H9 (cell line): ENCODE measurements at regions not wholly inside any gene's neighbourhood (a gene's known extent, or its start where the extent isn't known, plus 50 kb on each side); places are given as distances from the start of the nearest gene placed in this dataset.

Experiments used
- DNase-seq: peaks from one replicate; pipeline ENCODE4 v3.0.0-alpha.2; 2017
- H2AFZ ChIP-seq: one replicate; pipeline ENCODE4 v1.6.1; 2013; ENCODE audit warnings: mild to moderate bottlenecking, low read length, control low read depth, moderate library complexity
- H2AK5ac ChIP-seq: 2 replicates; pipeline ENCODE4 v1.6.1; 2013; ENCODE audit warnings: low read length, control low read depth, mixed read lengths; ENCODE audit not compliant: insufficient read length
- H2BK120ac ChIP-seq: one replicate; pipeline ENCODE4 v1.6.1; 2013; ENCODE audit warnings: low read depth, mild to moderate bottlenecking, low read length, control low read depth, inconsistent platforms; ENCODE audit not compliant: poor library complexity, severe bottlenecking
- H2BK12ac ChIP-seq: 2 replicates; pipeline ENCODE4 v1.6.1; 2013; ENCODE audit warnings: low read length, control low read depth, mixed read lengths, low read depth; ENCODE audit not compliant: insufficient read length
- H2BK15ac ChIP-seq: 2 replicates; pipeline ENCODE4 v1.6.1; 2013; ENCODE audit warnings: low read depth, low read length, control low read depth
- H2BK20ac ChIP-seq: one replicate; pipeline ENCODE4 v1.6.1; 2013; ENCODE audit warnings: low read depth, mild to moderate bottlenecking, low read length, control low read depth, inconsistent platforms; ENCODE audit not compliant: poor library complexity, severe bottlenecking
- H2BK5ac ChIP-seq: 2 replicates; pipeline ENCODE4 v1.6.1; 2013; ENCODE audit warnings: low read length, control low read depth, mixed read lengths; ENCODE audit not compliant: insufficient read length
- H3K14ac ChIP-seq: 2 replicates; pipeline ENCODE4 v1.6.1; 2013; ENCODE audit warnings: low read length, control low read depth; ENCODE audit not compliant: insufficient read depth
- H3K18ac ChIP-seq: 2 replicates; pipeline ENCODE4 v1.6.1; 2013; ENCODE audit warnings: low read depth, mild to moderate bottlenecking, mixed read lengths, low read length, control low read depth; ENCODE audit not compliant: insufficient read length
- H3K23ac ChIP-seq: 2 replicates; pipeline ENCODE4 v1.6.1; 2013; ENCODE audit warnings: low read length, control low read depth, mixed read lengths, low read depth; ENCODE audit not compliant: insufficient read length
- H3K23me2 ChIP-seq: 2 replicates; pipeline ENCODE4 v1.6.1; 2013; ENCODE audit warnings: low read depth, mild to moderate bottlenecking, mixed read lengths, low read length, control low read depth; ENCODE audit not compliant: insufficient read length, poor library complexity, severe bottlenecking
- H3K27ac ChIP-seq: 2 replicates; pipeline ENCODE4 v1.5.1; 2013; ENCODE audit warnings: low read length, control low read depth, mixed read lengths, low read depth; ENCODE audit not compliant: insufficient read length
- H3K27me3 ChIP-seq: 2 replicates; pipeline ENCODE4 v1.6.1; 2013; ENCODE audit warnings: low read length, control low read depth, inconsistent platforms; ENCODE audit not compliant: insufficient read depth
- H3K4ac ChIP-seq: 2 replicates; pipeline ENCODE4 v1.6.1; 2013; ENCODE audit warnings: low read depth, mild to moderate bottlenecking, control low read depth, inconsistent platforms, low read length, moderate library complexity
- H3K4me1 ChIP-seq: 2 replicates; pipeline ENCODE4 v1.6.1; 2013; ENCODE audit warnings: low read length, control low read depth, inconsistent platforms; ENCODE audit not compliant: insufficient read depth
- H3K4me2 ChIP-seq: 2 replicates; pipeline ENCODE4 v1.6.1; 2013; ENCODE audit warnings: low read length, control low read depth, mixed read lengths; ENCODE audit not compliant: insufficient read length, insufficient read depth
- H3K56ac ChIP-seq: 2 replicates; pipeline ENCODE4 v1.6.1; 2013; ENCODE audit warnings: low read depth, mild to moderate bottlenecking, mixed read lengths, low read length, control low read depth; ENCODE audit not compliant: insufficient read length
- H3K79me1 ChIP-seq: 2 replicates; pipeline ENCODE4 v1.6.1; 2013; ENCODE audit warnings: low read depth, mild to moderate bottlenecking, moderate library complexity, low read length, control low read depth, inconsistent platforms; ENCODE audit not compliant: insufficient read depth, poor library complexity, severe bottlenecking
- H3K79me2 ChIP-seq: 2 replicates; pipeline ENCODE4 v1.6.1; 2013; ENCODE audit warnings: low read length, control low read depth, inconsistent platforms; ENCODE audit not compliant: insufficient read depth
- H3K9ac ChIP-seq: 2 replicates; pipeline ENCODE4 v1.6.1; 2013; ENCODE audit warnings: low read length, control low read depth, mixed read lengths; ENCODE audit not compliant: insufficient read length; ENCODE audit errors: extremely low read depth
- H3K9me3 ChIP-seq: one replicate; pipeline ENCODE4 v1.6.1; 2013; ENCODE audit warnings: low read depth, low read length, inconsistent platforms; ENCODE audit not compliant: control insufficient read depth
- H3T11ph ChIP-seq: one replicate; pipeline ENCODE4 v1.6.1; 2013; ENCODE audit warnings: mild to moderate bottlenecking, low read length, control low read depth, inconsistent platforms
- H4K20me1 ChIP-seq: one replicate; pipeline ENCODE4 v1.6.1; 2013; ENCODE audit not compliant: control insufficient read depth, insufficient read length, insufficient read depth
- H4K5ac ChIP-seq: 2 replicates; pipeline ENCODE4 v1.6.1; 2013; ENCODE audit warnings: low read depth, mild to moderate bottlenecking, mixed read lengths, low read length, control low read depth; ENCODE audit not compliant: insufficient read length
- H4K8ac ChIP-seq: replicated peaks from 2 replicates; pipeline ENCODE4 v1.6.1; 2013; ENCODE audit warnings: low read length, control low read depth, mixed read lengths, low read depth; ENCODE audit not compliant: insufficient read length
- H4K91ac ChIP-seq: 2 replicates; pipeline ENCODE4 v1.6.1; 2013; ENCODE audit warnings: low read depth, mild to moderate bottlenecking, moderate library complexity, mixed read lengths, low read length, control low read depth; ENCODE audit not compliant: insufficient read length
- H3K27ac Mint-ChIP-seq, 3 experiments: 2 replicates in 2 of 3; 3 replicates in 1 of 3; pipeline ENCODE4 v1.8.0; 2020 to 2021; ENCODE audit warnings: mixed read lengths in 3 of 3, mild to moderate bottlenecking in 1 of 3, moderate library complexity in 1 of 3
- H3K27me3 Mint-ChIP-seq: 2 replicates; pipeline ENCODE4 v1.8.0; 2021; ENCODE audit warnings: low read depth, mild to moderate bottlenecking, moderate library complexity, mixed read lengths
- H3K36me3 Mint-ChIP-seq, 3 experiments: 2 replicates in 2 of 3; 3 replicates in 1 of 3; pipeline ENCODE4 v1.8.0; 2020 to 2021; ENCODE audit warnings: low read depth in 3 of 3, mixed read lengths in 3 of 3; ENCODE audit not compliant: insufficient read depth in 1 of 3
- H3K4me1 Mint-ChIP-seq, 2 experiments: 2 replicates each; pipeline ENCODE4 v1.8.0; 2020; ENCODE audit warnings: mixed read lengths in 2 of 2
- H3K4me3 Mint-ChIP-seq, 2 experiments: 2 replicates in 1 of 2; 3 replicates in 1 of 2; pipeline ENCODE4 v1.8.0; 2020 to 2021; ENCODE audit warnings: mild to moderate bottlenecking in 2 of 2, mixed read lengths in 2 of 2, moderate library complexity in 1 of 2
- H3K9me3 Mint-ChIP-seq, 2 experiments: 2 replicates in 1 of 2; 3 replicates in 1 of 2; pipeline ENCODE4 v1.8.0; 2020; ENCODE audit warnings: mild to moderate bottlenecking in 2 of 2, mixed read lengths in 2 of 2, moderate library complexity in 1 of 2
- CTCF ChIP-seq: fragments of 200-600 bp; sonication (generic); conservative IDR thresholded peaks from 3 replicates; pipeline ENCODE4 v1.8.0; 2021; ENCODE audit warnings: antibody characterized with exemption, mild to moderate bottlenecking
- WGBS: extraction: QIAGEN DNeasy Blood & Tissue Kit; methylation state at CpG from one replicate; pipeline ENCODE4 v1.1.7; 2013; ENCODE audit warnings: missing lambda C conversion rate, low lambda C conversion rate, mixed read lengths; ENCODE audit not compliant: insufficient read length; ENCODE audit errors: extremely low coverage; 5-methylcytosine and 5-hydroxymethylcytosine counted together

- no peaks in the 10 kb centered on the region for H3K79me1 ChIP-seq
- H3K9ac ChIP-seq, result no peak overlapping the region
- H3K9me3 Mint-ChIP-seq, result no peaks in the 10 kb centered on the region; a peak in 1 of 5 replicates
- no peak overlapping the region for H3K4me3 Mint-ChIP-seq
- no peak overlapping the region for H4K8ac ChIP-seq
- WGBS, result no CpG with 5 or more reads among the region's 6 CpGs
- H3K18ac ChIP-seq, result no peak overlapping the region
- no peaks in the 10 kb centered on the region for H3K79me2 ChIP-seq
- no peak overlapping the region for H3T11ph ChIP-seq
- H3K4me1 ChIP-seq, result no peaks in the 10 kb centered on the region
- H4K91ac ChIP-seq, result no peak overlapping the region
- no peak overlapping the region for H2AFZ ChIP-seq
- DNase-seq, result no peak
- H3K56ac ChIP-seq, result no peak overlapping the region
- H3K4me2 ChIP-seq, result no peak overlapping the region
- H3K27ac ChIP-seq, result no peak overlapping the region
- H2BK5ac ChIP-seq, result no peak overlapping the region
- no peak overlapping the region for H2BK20ac ChIP-seq
- no peak overlapping the region for H2BK15ac ChIP-seq
- TF ChIP-seq CTCF, result no peak
- H3K23me2 ChIP-seq, result no peaks in the 10 kb centered on the region
- H3K4ac ChIP-seq, result no peak overlapping the region
- peaks cover 0 to 7% of the 10 kb centered on the region in 2 experiments; a peak in 2 of 4 replicates for H3K4me1 Mint-ChIP-seq
- H3K27me3 ChIP-seq, result no peaks in the 10 kb centered on the region; the same call in 1 of the 2 replicates
- no peaks in the 10 kb centered on the region for H3K9me3 ChIP-seq
- no peak overlapping the region for H2BK12ac ChIP-seq
- H3K36me3 Mint-ChIP-seq, result no peaks in the 10 kb centered on the region
- H3K23ac ChIP-seq, result no peak overlapping the region
- H2AK5ac ChIP-seq, result no peak overlapping the region
- H2BK120ac ChIP-seq, result no peak overlapping the region
- H3K14ac ChIP-seq, result no peak overlapping the region
- H3K27ac Mint-ChIP-seq, result no peak overlapping the region; a peak in 1 of 7 replicates
- H4K5ac ChIP-seq, result no peak overlapping the region
- H3K27me3 Mint-ChIP-seq, result peaks cover 4% of the 10 kb centered on the region; the same call in 1 of the 2 replicates
- no peaks in the 10 kb centered on the region for H4K20me1 ChIP-seq
These were observed 484.5 kb upstream of the DAB1 start for GRCh38 chr1:57908147-57908890.
